Neural cell (in vitro differentiated cells): ENCODE measurements at regions not wholly inside any gene's neighbourhood (a gene's known extent, or its start where the extent isn't known, plus 50 kb on each side); places are given as distances from the start of the nearest gene placed in this dataset.

Source experiments
- EP300 ChIP-seq: fragments of 450-650 bp; conservative IDR thresholded peaks from 2 replicates; pipeline ENCODE4 v1.6.1; 2014; ENCODE audit warnings: antibody characterized with exemption, mild to moderate bottlenecking, moderate library complexity; ENCODE audit not compliant: poor library complexity, severe bottlenecking
- EZH2 ChIP-seq: fragments of 200-600, 300-800 bp; shearing (Covaris generic), sonication (generic); IDR thresholded peaks from 2 replicates; pipeline ENCODE4 v1.6.1; 2014; ENCODE audit warnings: antibody characterized with exemption, low read length, borderline replicate concordance, mild to moderate bottlenecking; ENCODE audit not compliant: insufficient read depth, poor library complexity, severe bottlenecking
- MXI1 ChIP-seq: fragments of 450-650 bp; conservative IDR thresholded peaks from 2 replicates; pipeline ENCODE4 v1.6.1; 2014; ENCODE audit warnings: antibody characterized with exemption, mild to moderate bottlenecking; ENCODE audit not compliant: poor library complexity, severe bottlenecking
- POLR2AphosphoS5 ChIP-seq: IDR thresholded peaks from 2 replicates; pipeline ENCODE4 v1.6.1; 2012
- SMC3 ChIP-seq: fragments of 450-650 bp; conservative IDR thresholded peaks from 2 replicates; pipeline ENCODE4 v1.6.1; 2014; ENCODE audit warnings: antibody characterized with exemption, mild to moderate bottlenecking, moderate library complexity; ENCODE audit not compliant: poor library complexity
- TAF1 ChIP-seq: IDR thresholded peaks from 2 replicates; pipeline ENCODE4 v1.6.1; 2012; ENCODE audit warnings: low read depth
- TF ChIP-seq, protein P1 (sequence below): fragments of 450-650 bp; IDR thresholded peaks from 2 replicates; pipeline ENCODE4 v1.5.1; 2014; ENCODE audit warnings: antibody characterized with exemption, mild to moderate bottlenecking, moderate library complexity; ENCODE audit not compliant: poor library complexity, severe bottlenecking
- TF ChIP-seq, protein P2 (sequence below): IDR thresholded peaks from 2 replicates; pipeline ENCODE4 v1.6.1; 2012; ENCODE audit warnings: borderline replicate concordance

DNA sequence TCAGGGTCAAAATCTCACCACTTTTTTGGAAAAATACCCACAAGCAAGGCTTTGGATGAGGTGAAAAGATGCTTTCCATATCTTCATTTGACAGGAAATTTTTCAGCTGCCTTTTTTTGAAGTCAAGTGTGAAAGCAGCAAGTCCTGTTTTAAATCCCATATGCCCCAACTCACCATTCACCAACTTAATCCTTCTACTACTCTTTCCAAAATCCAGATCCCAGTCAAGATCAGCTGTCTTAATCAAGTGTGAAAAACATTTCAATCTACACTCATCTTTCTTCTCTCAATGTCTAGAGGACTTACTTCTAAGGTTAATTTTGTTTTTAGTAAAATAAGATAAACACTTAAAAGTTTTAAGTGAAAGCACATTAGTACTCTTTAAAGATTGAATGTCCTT lies 128.4 kb upstream of the CEP126 start:
- TF ChIP-seq, protein P1, sequence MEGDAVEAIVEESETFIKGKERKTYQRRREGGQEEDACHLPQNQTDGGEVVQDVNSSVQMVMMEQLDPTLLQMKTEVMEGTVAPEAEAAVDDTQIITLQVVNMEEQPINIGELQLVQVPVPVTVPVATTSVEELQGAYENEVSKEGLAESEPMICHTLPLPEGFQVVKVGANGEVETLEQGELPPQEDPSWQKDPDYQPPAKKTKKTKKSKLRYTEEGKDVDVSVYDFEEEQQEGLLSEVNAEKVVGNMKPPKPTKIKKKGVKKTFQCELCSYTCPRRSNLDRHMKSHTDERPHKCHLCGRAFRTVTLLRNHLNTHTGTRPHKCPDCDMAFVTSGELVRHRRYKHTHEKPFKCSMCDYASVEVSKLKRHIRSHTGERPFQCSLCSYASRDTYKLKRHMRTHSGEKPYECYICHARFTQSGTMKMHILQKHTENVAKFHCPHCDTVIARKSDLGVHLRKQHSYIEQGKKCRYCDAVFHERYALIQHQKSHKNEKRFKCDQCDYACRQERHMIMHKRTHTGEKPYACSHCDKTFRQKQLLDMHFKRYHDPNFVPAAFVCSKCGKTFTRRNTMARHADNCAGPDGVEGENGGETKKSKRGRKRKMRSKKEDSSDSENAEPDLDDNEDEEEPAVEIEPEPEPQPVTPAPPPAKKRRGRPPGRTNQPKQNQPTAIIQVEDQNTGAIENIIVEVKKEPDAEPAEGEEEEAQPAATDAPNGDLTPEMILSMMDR: no peak
- TF ChIP-seq SMC3 (no peak), EP300 (no peak), EZH2 (no peak), POLR2AphosphoS5 (no peak), MXI1 (no peak), TAF1 (no peak)
- TF ChIP-seq, protein P2, sequence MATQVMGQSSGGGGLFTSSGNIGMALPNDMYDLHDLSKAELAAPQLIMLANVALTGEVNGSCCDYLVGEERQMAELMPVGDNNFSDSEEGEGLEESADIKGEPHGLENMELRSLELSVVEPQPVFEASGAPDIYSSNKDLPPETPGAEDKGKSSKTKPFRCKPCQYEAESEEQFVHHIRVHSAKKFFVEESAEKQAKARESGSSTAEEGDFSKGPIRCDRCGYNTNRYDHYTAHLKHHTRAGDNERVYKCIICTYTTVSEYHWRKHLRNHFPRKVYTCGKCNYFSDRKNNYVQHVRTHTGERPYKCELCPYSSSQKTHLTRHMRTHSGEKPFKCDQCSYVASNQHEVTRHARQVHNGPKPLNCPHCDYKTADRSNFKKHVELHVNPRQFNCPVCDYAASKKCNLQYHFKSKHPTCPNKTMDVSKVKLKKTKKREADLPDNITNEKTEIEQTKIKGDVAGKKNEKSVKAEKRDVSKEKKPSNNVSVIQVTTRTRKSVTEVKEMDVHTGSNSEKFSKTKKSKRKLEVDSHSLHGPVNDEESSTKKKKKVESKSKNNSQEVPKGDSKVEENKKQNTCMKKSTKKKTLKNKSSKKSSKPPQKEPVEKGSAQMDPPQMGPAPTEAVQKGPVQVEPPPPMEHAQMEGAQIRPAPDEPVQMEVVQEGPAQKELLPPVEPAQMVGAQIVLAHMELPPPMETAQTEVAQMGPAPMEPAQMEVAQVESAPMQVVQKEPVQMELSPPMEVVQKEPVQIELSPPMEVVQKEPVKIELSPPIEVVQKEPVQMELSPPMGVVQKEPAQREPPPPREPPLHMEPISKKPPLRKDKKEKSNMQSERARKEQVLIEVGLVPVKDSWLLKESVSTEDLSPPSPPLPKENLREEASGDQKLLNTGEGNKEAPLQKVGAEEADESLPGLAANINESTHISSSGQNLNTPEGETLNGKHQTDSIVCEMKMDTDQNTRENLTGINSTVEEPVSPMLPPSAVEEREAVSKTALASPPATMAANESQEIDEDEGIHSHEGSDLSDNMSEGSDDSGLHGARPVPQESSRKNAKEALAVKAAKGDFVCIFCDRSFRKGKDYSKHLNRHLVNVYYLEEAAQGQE: no peak
